ENCODE measurements at regions not wholly inside any gene's neighbourhood (a gene's known extent, or its start where the extent isn't known, plus 50 kb on each side); places are given as distances from the start of the nearest gene placed in this dataset.
A peak's percentile ranks its signal among the peaks of the same experiment; 100 is the strongest.

DNA sequence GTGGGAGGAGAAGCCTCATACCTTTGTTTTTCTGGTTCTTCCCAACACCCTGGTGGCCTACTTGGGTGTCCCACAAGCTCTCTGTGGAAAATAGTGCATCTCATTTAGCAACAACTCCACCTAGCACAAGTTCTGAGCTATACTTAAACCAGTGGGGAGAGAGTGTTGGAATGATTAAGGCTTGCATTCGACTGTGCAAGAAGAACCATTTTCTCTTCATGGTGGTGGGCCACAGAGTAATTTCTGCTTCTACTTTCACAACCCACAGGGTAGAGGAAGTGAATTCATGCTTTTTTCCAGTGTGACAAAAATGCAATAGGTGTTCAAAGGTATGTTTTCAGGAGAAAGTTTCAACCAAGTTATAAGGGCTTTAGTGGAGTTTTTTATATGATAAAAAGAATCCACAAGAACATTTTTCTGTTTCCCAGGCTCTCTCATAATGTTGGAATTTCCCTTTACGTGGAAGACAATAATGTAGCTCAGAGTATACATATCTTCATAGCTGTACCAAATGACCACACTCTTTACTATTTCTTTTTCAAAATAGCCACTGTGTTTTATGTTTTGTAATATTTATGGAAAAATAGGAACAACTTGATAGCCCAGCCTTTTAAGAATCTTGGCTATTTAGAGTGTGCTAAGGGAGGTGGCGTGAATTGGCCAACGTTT, 80.3 kb upstream of the HHIP start (continued):
- TF ChIP-seq RCOR1 (IDR thresholded peaks at IDR 0.05; ENCODE audit: low read depth, low read length): no peak

- Histone ChIP-seq H3K4me3 (no peak overlapping the region), H3K4me2 (no peak overlapping the region), H3K9me3 (no peaks in the 10 kb centered on the region), H3K4me1 (peaks cover 4% of the 10 kb centered on the region; the same call in 1 of the 3 replicates), H3K27ac (no peak overlapping the region)
- no peak for ATAC-seq
- TF ChIP-seq, protein P1, sequence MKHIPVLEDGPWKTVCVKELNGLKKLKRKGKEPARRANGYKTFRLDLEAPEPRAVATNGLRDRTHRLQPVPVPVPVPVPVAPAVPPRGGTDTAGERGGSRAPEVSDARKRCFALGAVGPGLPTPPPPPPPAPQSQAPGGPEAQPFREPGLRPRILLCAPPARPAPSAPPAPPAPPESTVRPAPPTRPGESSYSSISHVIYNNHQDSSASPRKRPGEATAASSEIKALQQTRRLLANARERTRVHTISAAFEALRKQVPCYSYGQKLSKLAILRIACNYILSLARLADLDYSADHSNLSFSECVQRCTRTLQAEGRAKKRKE (CRISPR knock-in tag; IDR thresholded peaks at IDR 0.05; ENCODE audit: low read depth): no peak
- no peak for TF ChIP-seq POLR2A (IDR thresholded peaks at IDR 0.05; ENCODE audit: low read length)
- no peak for TF ChIP-seq EHMT2 (IDR thresholded peaks at IDR 0.05; ENCODE audit: low read depth)
- TF ChIP-seq TP53 (CRISPR knock-in tag; IDR thresholded peaks at IDR 0.05): no peak
- no peak for TF ChIP-seq RFX5 (IDR thresholded peaks at IDR 0.05)
- no peak for FAIRE-seq
- peak in 1 of 2 experiments; percentile 16 for DNase-seq (ENCODE audit: low read depth in 1 of 2, low spot score in 1 of 2)
- ChIA-PET POLR2A (no interaction called here), CTCF (no interaction called here)
- 86% methylated on average over 1 of the region's 7 CpGs for WGBS (ENCODE audit: missing lambda C conversion rate)
These were observed 73.3 kb upstream of the HHIP start for GRCh38 chr4:144572660-144573059.

DNA sequence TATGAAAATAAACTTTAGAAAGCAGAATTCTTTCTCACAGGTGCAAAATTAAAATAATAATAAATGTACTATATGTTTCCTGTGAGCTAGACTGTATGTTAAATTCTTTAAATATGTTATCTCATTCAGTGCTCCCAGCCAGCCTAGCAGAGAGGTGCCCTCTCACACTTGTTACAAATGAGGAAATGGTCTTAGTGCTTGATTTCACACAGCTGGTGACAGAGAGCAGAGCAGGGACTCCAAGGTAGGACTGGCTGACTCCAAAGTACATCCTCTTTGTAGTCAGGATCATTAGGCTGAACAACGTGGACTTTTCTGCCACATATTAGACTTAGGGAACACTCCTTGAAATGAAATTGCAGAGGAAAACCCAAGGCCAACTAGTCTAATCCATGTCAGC, 72.0 kb upstream of the HHIP start:
- Histone ChIP-seq H3K4me2 (no peak overlapping the region), H3K9me3 (no peaks in the 10 kb centered on the region), H3K4me3 (no peak overlapping the region), H3K27ac (no peak overlapping the region), H3K4me1 (peaks cover 8% of the 10 kb centered on the region; the same call in 2 of the 3 replicates)
- ChIA-PET CTCF (no interaction called here), POLR2A (no interaction called here)
- FAIRE-seq (no peak), DNase-seq (ENCODE audit: low read depth in 1 of 2, low spot score in 1 of 2) (no peak), ATAC-seq (no peak)
- WGBS (ENCODE audit: missing lambda C conversion rate): 50% methylated on average over 1 of the region's 1 CpG
- TF ChIP-seq MAZ (IDR thresholded peaks at IDR 0.05; ENCODE audit: borderline replicate concordance, low read depth, low read length) (no peak), HOXA7 (CRISPR knock-in tag; IDR thresholded peaks at IDR 0.05) (no peak)

DNA sequence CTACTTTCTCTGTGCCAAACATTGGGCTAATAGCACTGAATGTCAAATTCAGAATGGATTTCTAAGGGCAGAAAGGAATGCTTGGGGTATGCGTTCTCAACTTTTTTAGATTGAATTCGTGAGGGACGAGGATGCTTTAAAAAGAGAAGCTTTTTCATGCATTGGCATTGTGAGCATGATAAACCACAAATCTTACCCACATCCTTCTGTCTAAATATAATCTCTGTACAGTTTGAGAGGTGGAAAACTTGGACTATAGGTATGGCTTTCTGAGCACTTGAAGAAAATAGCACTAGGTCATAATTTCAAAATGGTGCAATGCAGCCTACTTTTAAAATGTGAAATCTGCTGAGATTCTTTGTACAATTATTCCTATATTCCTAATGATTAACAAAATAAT, 71.4 kb upstream of the HHIP start:
- WGBS (ENCODE audit: missing lambda C conversion rate): 93% methylated on average over 3 of the region's 3 CpGs
- H3K4me3 ChIP-seq: no peak overlapping the region
- no peak for TF ChIP-seq NR3C1 (IDR thresholded peaks at IDR 0.05)
- TF ChIP-seq, protein P1 (CRISPR knock-in tag; IDR thresholded peaks at IDR 0.05; ENCODE audit: low read depth): no peak
- TF ChIP-seq SREBF2 (IDR thresholded peaks at IDR 0.05): no peak
- no peak for TF ChIP-seq RAD21 (conservative IDR thresholded peaks at IDR 0.05 in 1 of 2, IDR thresholded peaks at IDR 0.05 in 1 of 2)
- TF ChIP-seq BCL3 (IDR thresholded peaks at IDR 0.05): no peak
- TF ChIP-seq, protein P2, sequence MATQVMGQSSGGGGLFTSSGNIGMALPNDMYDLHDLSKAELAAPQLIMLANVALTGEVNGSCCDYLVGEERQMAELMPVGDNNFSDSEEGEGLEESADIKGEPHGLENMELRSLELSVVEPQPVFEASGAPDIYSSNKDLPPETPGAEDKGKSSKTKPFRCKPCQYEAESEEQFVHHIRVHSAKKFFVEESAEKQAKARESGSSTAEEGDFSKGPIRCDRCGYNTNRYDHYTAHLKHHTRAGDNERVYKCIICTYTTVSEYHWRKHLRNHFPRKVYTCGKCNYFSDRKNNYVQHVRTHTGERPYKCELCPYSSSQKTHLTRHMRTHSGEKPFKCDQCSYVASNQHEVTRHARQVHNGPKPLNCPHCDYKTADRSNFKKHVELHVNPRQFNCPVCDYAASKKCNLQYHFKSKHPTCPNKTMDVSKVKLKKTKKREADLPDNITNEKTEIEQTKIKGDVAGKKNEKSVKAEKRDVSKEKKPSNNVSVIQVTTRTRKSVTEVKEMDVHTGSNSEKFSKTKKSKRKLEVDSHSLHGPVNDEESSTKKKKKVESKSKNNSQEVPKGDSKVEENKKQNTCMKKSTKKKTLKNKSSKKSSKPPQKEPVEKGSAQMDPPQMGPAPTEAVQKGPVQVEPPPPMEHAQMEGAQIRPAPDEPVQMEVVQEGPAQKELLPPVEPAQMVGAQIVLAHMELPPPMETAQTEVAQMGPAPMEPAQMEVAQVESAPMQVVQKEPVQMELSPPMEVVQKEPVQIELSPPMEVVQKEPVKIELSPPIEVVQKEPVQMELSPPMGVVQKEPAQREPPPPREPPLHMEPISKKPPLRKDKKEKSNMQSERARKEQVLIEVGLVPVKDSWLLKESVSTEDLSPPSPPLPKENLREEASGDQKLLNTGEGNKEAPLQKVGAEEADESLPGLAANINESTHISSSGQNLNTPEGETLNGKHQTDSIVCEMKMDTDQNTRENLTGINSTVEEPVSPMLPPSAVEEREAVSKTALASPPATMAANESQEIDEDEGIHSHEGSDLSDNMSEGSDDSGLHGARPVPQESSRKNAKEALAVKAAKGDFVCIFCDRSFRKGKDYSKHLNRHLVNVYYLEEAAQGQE (IDR thresholded peaks at IDR 0.05): no peak
- TF ChIP-seq USF2 (IDR thresholded peaks at IDR 0.05): no peak
- H3K4me2 ChIP-seq: no peak overlapping the region
- H3K27ac ChIP-seq: no peak overlapping the region
- POLR2A ChIA-PET: no interaction called here
- DNase-seq (ENCODE audit: low read depth in 1 of 2, low spot score in 1 of 2): no peak
- no peaks in the 10 kb centered on the region for H3K9me3 ChIP-seq
- no peak for FAIRE-seq
- no peak for ATAC-seq
- CTCF ChIA-PET: no interaction called here
- H3K4me1 ChIP-seq: peaks cover 13% of the 10 kb centered on the region

All from A549 (cell line).